IMR-90 (cell line): ENCODE measurements at regions not wholly inside any gene's neighbourhood (a gene's known extent, or its start where the extent isn't known, plus 50 kb on each side); places are given as distances from the start of the nearest gene placed in this dataset.
"Not testable (repeated sequence)": the region's sequence is repeated elsewhere in the genome, so short reads cannot be mapped to it uniquely, and the experiment has no call there.

Experiments
- ATAC-seq: fragments of 200-7000 bp; cut with Tn5 transposase; 2 replicates; pipeline ENCODE4 v1.9.1; 2020; ENCODE audit warnings: low read depth, mild to moderate bottlenecking, moderate library complexity
- BruUV-seq: library from RNA; stranded (reverse); fragments of 400-500 nt; replicated peaks from 2 replicates; lab custom pipeline; 2021; lab: Mats Ljungman, UMichigan
- CTCF ChIA-PET: fragments of 300-600 bp; formaldehyde crosslinking; extraction: SDS; loops from one replicate; lab custom pipeline; 2021; ENCODE audit warnings: antibody characterized with exemption; lab: Yijun Ruan, JAX
- POLR2A ChIA-PET: fragments of 300-600 bp; sonication (Branson Sonifier 250); formaldehyde crosslinking; loops from one replicate; lab custom pipeline; 2022; ENCODE audit warnings: antibody characterized with exemption; ENCODE audit not compliant: unreplicated experiment; lab: Charles Lee
- DNase-seq: peaks from one replicate; pipeline ENCODE4 v3.0.0; 2013
- H2AFZ ChIP-seq: replicated peaks from 2 replicates; pipeline ENCODE3; 2013; ENCODE audit warnings: low read length, mild to moderate bottlenecking; ENCODE audit not compliant: poor library complexity
- H2AK5ac ChIP-seq: 2 replicates; pipeline ENCODE4 v1.6.1; 2013; ENCODE audit warnings: low read depth, low read length, inconsistent platforms
- H2AK9ac ChIP-seq: replicated peaks from 2 replicates; pipeline ENCODE3; 2013; ENCODE audit warnings: mild to moderate bottlenecking, low read depth, low read length, moderate library complexity; ENCODE audit not compliant: poor library complexity
- H2BK120ac ChIP-seq: 2 replicates; pipeline ENCODE4 v1.6.1; 2013; ENCODE audit warnings: low read depth, low read length, inconsistent platforms
- H2BK15ac ChIP-seq: 3 replicates; pipeline ENCODE4 v1.6.1; 2013; ENCODE audit warnings: low read depth, low read length, inconsistent platforms
- H2BK20ac ChIP-seq: 2 replicates; pipeline ENCODE4 v1.6.1; 2013; ENCODE audit warnings: low read depth, mild to moderate bottlenecking, inconsistent platforms, low read length, moderate library complexity
- H2BK5ac ChIP-seq: 2 replicates; pipeline ENCODE4 v1.6.1; 2013; ENCODE audit warnings: mild to moderate bottlenecking, low read depth, low read length, inconsistent platforms; ENCODE audit not compliant: poor library complexity, severe bottlenecking
- H3K14ac ChIP-seq: replicated peaks from 2 replicates; pipeline ENCODE4 v1.6.1; 2013; ENCODE audit warnings: low read depth, low read length, inconsistent platforms
- H3K18ac ChIP-seq: 2 replicates; pipeline ENCODE4 v1.6.1; 2013; ENCODE audit warnings: low read depth, low read length, control low read depth
- H3K23ac ChIP-seq: 2 replicates; pipeline ENCODE4 v1.6.1; 2013; ENCODE audit warnings: low read depth, low read length, inconsistent platforms
- H3K27ac ChIP-seq: 2 replicates; pipeline ENCODE4 v1.5.1; 2013; ENCODE audit warnings: mild to moderate bottlenecking, control low read depth, low read length; ENCODE audit not compliant: insufficient read depth
- H3K27me3 ChIP-seq: 2 replicates; pipeline ENCODE4 v1.6.1; 2013; ENCODE audit warnings: low read length; ENCODE audit not compliant: control insufficient read depth, insufficient read depth
- H3K36me3 ChIP-seq: 2 replicates; pipeline ENCODE4 v1.6.1; 2013; ENCODE audit warnings: low read length, mixed read lengths; ENCODE audit not compliant: control insufficient read depth, insufficient read depth
- H3K4ac ChIP-seq: 2 replicates; pipeline ENCODE4 v1.6.1; 2013; ENCODE audit warnings: low read depth, low read length, inconsistent platforms
- H3K4me1 ChIP-seq: 2 replicates; pipeline ENCODE4 v1.6.1; 2013; ENCODE audit warnings: low read length, mixed read lengths; ENCODE audit not compliant: control insufficient read depth, insufficient read depth
- H3K4me2 ChIP-seq: 2 replicates; pipeline ENCODE4 v1.6.1; 2013; ENCODE audit warnings: low read depth, mild to moderate bottlenecking, control low read depth, low read length, moderate library complexity
- H3K4me3 ChIP-seq: 2 replicates; pipeline ENCODE4 v1.5.1; 2013; ENCODE audit warnings: low read depth, mild to moderate bottlenecking, control low read depth, low read length, moderate library complexity; ENCODE audit not compliant: insufficient read depth
- H3K56ac ChIP-seq: 2 replicates; pipeline ENCODE4 v1.6.1; 2013; ENCODE audit warnings: low read length, inconsistent platforms; ENCODE audit not compliant: insufficient read depth; ENCODE audit errors: extremely low read depth
- H3K79me1 ChIP-seq, 2 experiments: 2 replicates each; pipeline ENCODE4 v1.6.1; 2013; ENCODE audit warnings: low read length in 2 of 2, inconsistent platforms in 1 of 2, low read depth in 1 of 2
- H3K9ac ChIP-seq: 2 replicates; pipeline ENCODE4 v1.6.1; 2013; ENCODE audit warnings: low read depth, low read length, control low read depth
- H3K9me1 ChIP-seq: 2 replicates; pipeline ENCODE4 v1.6.1; 2013; ENCODE audit warnings: low read length, inconsistent platforms; ENCODE audit not compliant: insufficient read depth
- H3K9me3 ChIP-seq: 2 replicates; pipeline ENCODE4 v1.6.1; 2013; ENCODE audit warnings: low read length; ENCODE audit not compliant: control insufficient read depth, insufficient read depth
- H4K20me1 ChIP-seq: 2 replicates; pipeline ENCODE4 v1.6.1; 2013; ENCODE audit warnings: low read length, inconsistent platforms; ENCODE audit not compliant: insufficient read depth
- H4K5ac ChIP-seq: 2 replicates; pipeline ENCODE4 v1.6.1; 2013; ENCODE audit warnings: mild to moderate bottlenecking, low read depth, low read length, control low read depth
- H4K8ac ChIP-seq, 2 experiments: 2 replicates each; pipeline ENCODE4 v1.6.1; 2013; ENCODE audit warnings: low read depth in 2 of 2, low read length in 2 of 2, control low read depth in 1 of 2, inconsistent platforms in 1 of 2
- H4K91ac ChIP-seq: 2 replicates; pipeline ENCODE4 v1.6.1; 2013; ENCODE audit warnings: low read depth, low read length, inconsistent platforms; ENCODE audit not compliant: insufficient read depth
- WGBS, 2 experiments: methylation state at CpG; one replicate each; pipeline versions ENCODE4 v1.1.5 to v1.1.7; 2013; ENCODE audit warnings: missing lambda C conversion rate in 2 of 2; ENCODE audit not compliant: insufficient read length in 1 of 2; ENCODE audit errors: extremely low coverage in 2 of 2; 5-methylcytosine and 5-hydroxymethylcytosine counted together
- dilution Hi-C: fragments of 300-500 bp; cut with HindIII; formaldehyde crosslinking; loops from one replicate; pipeline ENCODE4 v1.14.3; 2018; ENCODE audit warnings: low sequenced_read_pairs; ENCODE audit not compliant: unreplicated experiment
- in situ Hi-C: fragments of 300-500 bp; cut with MboI; formaldehyde crosslinking; loops from 3 replicates; pipeline ENCODE4 v1.14.3; 2019; ENCODE audit warnings: low sequenced_read_pairs, inconsistent platforms, mixed read lengths
- intact Hi-C: fragments of 100-400 bp; cut with micrococcal nuclease; formaldehyde crosslinking; loops from 2 replicates; pipeline ENCODE4 v1.10.0; 2022

DNA sequence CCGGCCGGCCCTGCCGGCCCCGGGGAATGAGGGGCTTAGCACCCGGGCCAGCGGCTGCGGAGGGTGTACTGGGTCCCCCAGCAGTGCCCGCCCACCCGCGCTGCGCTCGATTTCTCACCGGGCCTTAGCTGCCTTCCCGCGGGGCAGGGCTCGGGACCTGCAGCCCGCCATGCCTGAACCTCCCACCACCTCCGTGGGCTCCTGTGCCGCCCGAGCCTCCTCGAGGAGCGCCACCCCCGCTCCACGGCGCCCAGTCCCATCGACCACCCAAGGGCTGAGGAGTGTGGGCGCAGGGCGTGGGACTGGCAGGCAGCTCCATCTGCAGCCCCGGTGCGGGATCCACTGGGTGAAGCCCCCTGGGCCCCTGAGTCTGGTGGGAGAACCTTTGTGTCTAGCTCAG is 145.5 kb upstream of the CDH7 start:
- H3K4ac ChIP-seq, BruUV-seq, H4K5ac ChIP-seq, H3K79me1 ChIP-seq, H4K20me1 ChIP-seq, H2BK15ac ChIP-seq, H3K27ac ChIP-seq, H3K27me3 ChIP-seq, H3K36me3 ChIP-seq, H3K23ac ChIP-seq, H2BK5ac ChIP-seq, H3K56ac ChIP-seq, H2AK5ac ChIP-seq, H4K91ac ChIP-seq, H3K4me1 ChIP-seq, H3K18ac ChIP-seq, H3K14ac ChIP-seq, H3K9ac ChIP-seq, H3K4me3 ChIP-seq, CTCF ChIA-PET, H2AK9ac ChIP-seq, H2AFZ ChIP-seq, in situ Hi-C loops, H3K9me1 ChIP-seq, H3K4me2 ChIP-seq, ATAC-seq, intact Hi-C loops, H4K8ac ChIP-seq, DNase-seq, H3K9me3 ChIP-seq, H2BK20ac ChIP-seq, POLR2A ChIA-PET, dilution Hi-C loops, H2BK120ac ChIP-seq: not testable (repeated sequence)
- 80% methylated on average over 1 of the region's 30 CpGs; no CpG with 5 or more reads in 1 of the 2 experiments for WGBS, 2 experiments
